Activated naive CD4-positive, alpha-beta T cell treated with anti-CD3 and anti-CD28 coated beads, Interleukin-2, amount 50 U/mL, for 72 hours (primary cell): ENCODE measurements at regions not wholly inside any gene's neighbourhood (a gene's known extent, or its start where the extent isn't known, plus 50 kb on each side); places are given as distances from the start of the nearest gene placed in this dataset.

Experiments used
- ATAC-seq, 2 donors: fragments of 150-1000 bp; cut with Tn5 transposase; 2 replicates each; pipeline ENCODE4 v1.10.0; 2021; ENCODE audit warnings: mild to moderate bottlenecking in 2 of 2, moderate library complexity in 2 of 2
- DNase-seq, 2 donors: peaks; one replicate each; pipeline ENCODE4 v3.0.0; 2021 to 2022; ENCODE audit warnings: low spot score in 2 of 2
- H3K27ac Mint-ChIP-seq, 2 donors: one replicate each; pipeline ENCODE4 v1.8.0; 2022; ENCODE audit warnings: mild to moderate bottlenecking in 2 of 2, mixed read lengths in 2 of 2
- H3K36me3 Mint-ChIP-seq, 2 donors: one replicate each; pipeline ENCODE4 v1.8.0; 2022; ENCODE audit warnings: mixed read lengths in 2 of 2
- H3K9me3 Mint-ChIP-seq, 2 donors: one replicate each; pipeline ENCODE4 v1.8.0; 2022; ENCODE audit warnings: mixed read lengths in 2 of 2

DNA sequence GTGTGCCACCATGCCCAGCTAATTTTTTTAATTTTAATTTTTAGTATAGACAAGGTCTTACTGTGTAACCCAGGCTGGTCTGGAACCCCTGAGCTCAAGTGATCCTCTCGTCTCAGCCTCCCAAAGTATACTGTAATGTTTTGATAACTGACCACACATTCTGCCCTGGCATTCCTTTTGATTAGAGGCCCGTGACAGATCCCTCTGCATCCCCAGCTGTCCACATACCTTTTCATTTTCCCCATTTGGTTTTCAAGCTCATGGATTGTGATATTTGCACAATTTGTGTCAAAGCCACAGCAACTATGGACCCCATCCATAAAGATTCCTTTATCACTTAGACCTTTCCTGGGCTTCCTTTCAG lies 116.8 kb upstream of the ATP1A1 start:
- no peak for ATAC-seq
- H3K9me3 Mint-ChIP-seq = peaks cover 0 to 5% of the 10 kb centered on the region in 2 donors
- peak overlapping the region in 1 of 2 donors; percentile 61 for H3K27ac Mint-ChIP-seq
- H3K36me3 Mint-ChIP-seq = no peaks in the 10 kb centered on the region
- DNase-seq = no peak

DNA sequence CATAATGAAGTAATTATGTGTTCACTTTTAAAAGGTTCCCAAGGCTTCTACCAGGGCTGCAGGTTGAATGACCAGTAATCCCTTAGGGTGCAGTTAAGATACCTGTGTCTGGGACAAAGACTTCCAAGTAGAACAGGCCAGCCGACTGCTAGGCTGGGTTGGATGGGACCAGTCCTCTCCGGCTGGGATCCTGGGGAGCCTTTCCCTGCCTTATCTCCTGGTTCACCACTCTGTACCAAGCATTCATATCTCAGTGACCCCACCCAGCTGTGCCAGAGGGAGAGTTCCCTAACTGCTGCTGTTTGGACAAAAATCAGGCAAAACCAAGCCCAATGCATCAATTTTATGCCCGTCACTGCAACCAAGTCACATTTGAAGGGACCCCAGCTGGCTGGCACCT lies 116.2 kb upstream of the ATP1A1 start:
- no peaks in the 10 kb centered on the region for H3K36me3 Mint-ChIP-seq
- ATAC-seq = no peak
- H3K9me3 Mint-ChIP-seq = peaks cover 0 to 5% of the 10 kb centered on the region in 2 donors

DNA sequence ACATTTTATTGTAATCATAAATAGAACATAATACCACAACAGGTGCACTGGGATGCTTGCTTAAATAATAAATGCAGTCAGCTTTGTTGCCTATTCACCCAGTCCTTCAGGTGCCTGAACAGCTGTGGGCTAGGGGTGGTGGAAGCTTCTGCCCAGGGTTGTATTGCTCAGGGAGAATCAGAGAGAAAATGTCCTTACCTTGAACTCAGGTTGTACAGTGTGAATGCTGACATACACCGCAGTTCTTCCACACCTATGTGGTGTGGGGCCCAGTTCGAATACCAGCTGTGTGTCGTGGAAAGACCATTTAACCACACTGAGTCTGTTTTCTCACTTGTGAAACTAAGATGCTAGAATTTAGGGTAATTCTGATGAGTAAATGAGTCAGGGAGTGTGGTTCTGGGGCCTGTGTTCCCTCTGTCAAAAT lies 115.7 kb upstream of the ATP1A1 start:
- Mint-ChIP-seq H3K27ac (peak overlapping the region in 1 of 2 donors; percentile 25), H3K36me3 (no peaks in the 10 kb centered on the region), H3K9me3 (peaks cover 0 to 5% of the 10 kb centered on the region in 2 donors)
- ATAC-seq (peak; percentile 76 to 91), DNase-seq (peak in 1 of 2 donors; percentile 29)

More for the DNA sequence above, 116.2 kb upstream of the ATP1A1 start:
- no peak for DNase-seq
- no peak overlapping the region for H3K27ac Mint-ChIP-seq

DNA sequence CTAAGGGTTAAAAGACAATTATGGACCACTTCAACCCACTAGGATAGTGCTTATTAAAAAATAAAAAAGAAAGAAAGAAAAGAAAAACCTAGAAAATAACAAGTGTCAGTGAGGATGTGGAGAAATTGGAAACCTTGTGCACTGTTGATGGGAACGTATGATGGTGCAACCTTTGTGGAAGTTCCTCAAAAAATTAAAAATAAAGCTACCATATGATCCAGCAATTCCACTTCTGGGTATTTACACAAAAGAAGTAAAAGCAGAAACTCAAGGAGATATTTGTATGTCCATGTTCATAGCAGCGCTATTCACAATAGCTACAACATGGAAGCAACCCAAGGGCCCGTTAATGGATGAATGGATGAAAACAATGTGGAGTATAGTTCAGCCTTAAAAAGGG lies 115.2 kb upstream of the ATP1A1 start:
- H3K36me3 Mint-ChIP-seq = no peaks in the 10 kb centered on the region
- H3K27ac Mint-ChIP-seq = peak overlapping the region in 1 of 2 donors; percentile 33
- peaks cover 0 to 5% of the 10 kb centered on the region in 2 donors for H3K9me3 Mint-ChIP-seq
- DNase-seq (no peak), ATAC-seq (no peak)

DNA sequence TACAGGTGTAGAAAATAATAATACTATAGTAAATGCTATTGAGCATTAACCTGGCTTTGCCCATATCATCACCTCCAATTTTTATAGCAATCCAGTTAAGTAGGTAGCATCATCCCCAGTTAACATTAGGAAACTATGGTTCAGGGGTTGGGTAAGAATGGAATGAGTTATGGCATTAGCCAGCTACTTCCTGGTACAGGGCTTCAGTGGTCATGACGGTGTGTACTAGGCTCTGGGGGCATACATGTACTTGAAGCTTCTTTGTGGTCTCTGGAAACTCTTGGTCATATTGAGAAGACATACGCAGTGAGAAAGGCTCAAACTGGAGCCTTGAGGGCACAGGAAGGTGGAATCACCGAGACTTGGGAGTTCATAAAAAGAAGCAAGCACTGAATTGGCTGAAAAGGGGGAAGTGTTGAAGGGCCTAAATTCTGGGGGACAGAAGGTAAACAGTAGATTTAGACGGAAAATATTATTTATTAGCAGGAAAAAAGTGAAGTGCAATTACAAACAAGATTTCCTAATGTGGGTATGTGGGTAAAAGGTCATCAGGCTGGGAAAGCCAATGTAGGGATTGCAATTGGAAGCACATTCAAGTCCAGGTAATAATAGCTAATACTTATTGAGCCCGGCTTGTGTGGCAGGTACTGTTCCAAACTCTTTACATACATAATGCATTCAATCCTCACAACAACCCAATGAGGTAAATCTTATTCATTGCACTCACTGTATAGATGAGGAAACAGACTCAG lies 114.2 kb upstream of the ATP1A1 start:
- no peak for DNase-seq

DNA sequence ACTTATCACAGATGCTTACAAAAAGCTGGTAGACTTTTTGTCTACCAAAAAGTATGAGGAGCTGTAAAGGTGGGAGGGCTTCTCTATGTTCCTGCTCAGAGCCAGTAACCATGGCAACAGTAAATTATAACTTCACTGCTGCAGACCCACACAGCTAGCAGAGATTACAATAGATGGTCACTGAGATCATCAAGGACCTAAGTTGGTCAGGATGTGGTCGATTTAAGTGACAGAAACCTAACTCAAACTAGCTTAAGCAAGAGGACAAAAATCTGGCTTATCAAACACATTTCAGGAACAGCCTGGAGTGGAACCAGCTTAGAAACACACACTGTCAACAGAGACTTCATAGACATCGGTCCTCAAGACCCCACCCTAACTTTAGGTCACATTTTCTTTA lies 113.4 kb upstream of the ATP1A1 start:
- peaks cover 0 to 5% of the 10 kb centered on the region in 2 donors for H3K9me3 Mint-ChIP-seq
- no peak for DNase-seq
- no peaks in the 10 kb centered on the region for H3K36me3 Mint-ChIP-seq
- peak; percentile 44 to 45 for ATAC-seq
- no peak overlapping the region for H3K27ac Mint-ChIP-seq

More for the DNA sequence above, 114.2 kb upstream of the ATP1A1 start:
- Mint-ChIP-seq H3K36me3 (no peaks in the 10 kb centered on the region), H3K27ac (no peak overlapping the region), H3K9me3 (peaks cover 0 to 5% of the 10 kb centered on the region in 2 donors)
- ATAC-seq = peak; percentile 15 to 23

DNA sequence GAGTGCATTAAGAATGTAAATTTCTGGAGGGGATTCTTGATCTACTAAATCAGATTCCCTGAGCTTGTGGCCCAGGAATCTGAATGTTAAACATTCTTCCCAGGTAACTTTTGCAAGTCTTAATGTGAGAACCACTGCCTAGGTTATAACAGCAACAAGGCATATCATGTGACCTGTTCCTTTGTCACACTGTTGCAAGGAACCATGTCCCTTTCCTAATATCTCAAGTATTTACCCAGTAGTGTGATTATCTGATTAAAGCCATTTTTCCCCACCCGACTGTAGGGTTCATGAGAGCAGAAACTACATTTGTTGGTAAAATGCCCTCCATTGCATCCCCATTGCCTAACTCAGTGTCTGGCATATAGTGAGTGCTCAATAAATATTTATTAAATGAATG lies 112.9 kb upstream of the ATP1A1 start:
- H3K36me3 Mint-ChIP-seq = no peaks in the 10 kb centered on the region
- H3K9me3 Mint-ChIP-seq = peaks cover 0 to 5% of the 10 kb centered on the region in 2 donors

DNA sequence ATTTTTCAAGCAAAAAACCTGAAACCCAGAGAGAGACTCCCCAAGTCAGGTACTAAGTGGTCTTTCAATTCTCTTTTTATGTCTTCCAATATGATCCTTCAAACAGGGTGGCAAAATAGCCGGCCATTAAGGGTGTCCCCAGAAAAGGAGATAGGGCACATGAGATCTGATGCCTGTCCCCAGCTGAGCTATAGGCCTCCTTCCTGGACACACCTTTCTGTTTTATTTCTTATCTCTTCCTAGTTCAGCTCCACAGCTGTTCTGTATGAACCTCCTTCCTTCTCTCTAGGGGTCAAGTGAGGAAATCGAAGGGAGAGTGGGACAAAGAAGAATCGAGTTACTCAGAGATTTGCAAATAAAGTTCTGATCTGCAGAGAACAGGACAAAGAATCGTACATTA lies 112.4 kb upstream of the ATP1A1 start:
- Mint-ChIP-seq H3K36me3 (no peaks in the 10 kb centered on the region), H3K27ac (no peak overlapping the region), H3K9me3 (peaks cover 0 to 5% of the 10 kb centered on the region in 2 donors)
- ATAC-seq (no peak), DNase-seq (no peak)

More for the DNA sequence above, 112.9 kb upstream of the ATP1A1 start:
- no peak for DNase-seq
- H3K27ac Mint-ChIP-seq = no peak overlapping the region
- ATAC-seq = no peak

DNA sequence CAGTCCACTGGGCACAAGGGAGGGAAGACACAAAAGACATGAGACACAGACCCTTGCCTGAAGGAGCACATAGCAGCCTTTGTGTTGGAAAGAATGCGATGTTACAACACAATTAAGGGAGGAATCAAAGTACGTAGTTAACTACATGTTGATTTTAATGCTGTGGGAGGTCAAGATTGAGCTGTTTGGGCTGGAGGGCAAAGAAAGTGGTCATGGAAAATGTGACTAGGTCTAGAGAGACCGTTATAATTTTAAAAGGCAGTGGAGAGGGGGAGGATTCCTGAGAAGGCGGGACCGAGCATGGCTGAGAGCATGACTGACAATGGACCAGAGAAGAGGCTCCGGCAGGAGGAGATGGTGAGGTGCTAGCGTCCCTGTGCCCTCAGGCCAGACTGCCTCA lies 111.8 kb upstream of the ATP1A1 start:
- Mint-ChIP-seq H3K27ac (no peak overlapping the region), H3K36me3 (no peaks in the 10 kb centered on the region), H3K9me3 (peaks cover 0 to 9% of the 10 kb centered on the region in 2 donors)
- ATAC-seq (no peak), DNase-seq (no peak)

DNA sequence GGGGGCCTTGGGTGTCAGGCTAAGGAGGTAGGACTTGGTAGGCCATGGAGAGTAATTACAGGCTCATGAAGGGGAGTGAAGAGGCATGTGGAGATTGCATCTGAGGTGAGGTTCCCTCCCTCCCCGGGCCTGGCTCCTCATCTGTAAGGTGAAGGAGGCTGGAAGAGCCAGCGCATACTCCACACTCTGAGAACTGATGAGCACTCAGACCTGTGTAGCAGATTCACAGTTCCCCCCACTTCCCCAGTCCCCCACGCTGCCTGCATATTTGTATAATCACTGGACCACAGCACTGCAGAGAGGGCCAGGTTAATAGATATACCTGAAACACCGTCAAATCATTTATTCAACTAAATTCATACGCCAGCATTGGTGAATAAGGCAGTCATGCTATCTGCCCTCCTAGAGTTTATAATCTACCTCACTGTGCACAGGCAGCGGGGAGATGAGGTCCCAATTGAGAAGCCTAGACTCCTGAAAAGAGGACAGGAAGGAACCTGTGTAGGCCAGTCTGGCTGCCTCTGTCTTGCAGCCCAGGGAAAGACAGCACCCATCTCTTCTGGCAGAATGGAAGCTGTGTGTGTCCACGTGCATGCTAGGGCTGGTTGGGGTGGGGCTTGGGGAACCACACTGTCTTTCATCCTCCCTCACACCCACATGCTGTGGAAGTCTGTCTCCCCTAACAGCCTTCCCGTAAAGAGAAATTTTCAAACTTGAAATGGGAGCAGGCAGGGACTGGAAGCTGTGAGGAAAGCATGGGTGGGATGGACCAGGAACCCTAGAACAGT lies 110.6 kb upstream of the ATP1A1 start:
- no peak overlapping the region for H3K27ac Mint-ChIP-seq
- ATAC-seq (no peak), DNase-seq (no peak)
- H3K9me3 Mint-ChIP-seq = peaks cover 0 to 11% of the 10 kb centered on the region in 2 donors
- H3K36me3 Mint-ChIP-seq = no peaks in the 10 kb centered on the region

DNA sequence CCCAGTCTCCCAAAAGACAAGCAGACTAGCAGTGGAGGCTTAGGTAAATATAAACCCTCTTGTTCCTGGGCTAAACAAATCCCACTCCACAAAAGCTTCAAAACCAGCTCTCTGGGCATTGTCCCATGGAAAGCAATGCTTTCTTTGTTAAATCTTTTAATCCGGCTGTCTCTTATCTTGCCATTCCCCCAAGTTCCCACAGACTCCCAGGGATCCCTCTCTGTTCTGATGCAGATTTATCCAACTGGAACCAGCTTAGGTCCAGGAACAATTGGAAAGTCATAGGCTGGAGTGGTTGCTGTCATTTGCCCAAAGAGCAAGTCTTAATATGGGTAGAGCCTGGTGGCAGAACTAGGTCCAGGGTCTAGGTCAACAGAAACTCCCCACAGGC lies 110.1 kb upstream of the ATP1A1 start:
- no peaks in the 10 kb centered on the region for H3K36me3 Mint-ChIP-seq
- no peak overlapping the region for H3K27ac Mint-ChIP-seq
- DNase-seq (no peak), ATAC-seq (no peak)
- H3K9me3 Mint-ChIP-seq = peaks cover 2 to 16% of the 10 kb centered on the region in 2 donors

DNA sequence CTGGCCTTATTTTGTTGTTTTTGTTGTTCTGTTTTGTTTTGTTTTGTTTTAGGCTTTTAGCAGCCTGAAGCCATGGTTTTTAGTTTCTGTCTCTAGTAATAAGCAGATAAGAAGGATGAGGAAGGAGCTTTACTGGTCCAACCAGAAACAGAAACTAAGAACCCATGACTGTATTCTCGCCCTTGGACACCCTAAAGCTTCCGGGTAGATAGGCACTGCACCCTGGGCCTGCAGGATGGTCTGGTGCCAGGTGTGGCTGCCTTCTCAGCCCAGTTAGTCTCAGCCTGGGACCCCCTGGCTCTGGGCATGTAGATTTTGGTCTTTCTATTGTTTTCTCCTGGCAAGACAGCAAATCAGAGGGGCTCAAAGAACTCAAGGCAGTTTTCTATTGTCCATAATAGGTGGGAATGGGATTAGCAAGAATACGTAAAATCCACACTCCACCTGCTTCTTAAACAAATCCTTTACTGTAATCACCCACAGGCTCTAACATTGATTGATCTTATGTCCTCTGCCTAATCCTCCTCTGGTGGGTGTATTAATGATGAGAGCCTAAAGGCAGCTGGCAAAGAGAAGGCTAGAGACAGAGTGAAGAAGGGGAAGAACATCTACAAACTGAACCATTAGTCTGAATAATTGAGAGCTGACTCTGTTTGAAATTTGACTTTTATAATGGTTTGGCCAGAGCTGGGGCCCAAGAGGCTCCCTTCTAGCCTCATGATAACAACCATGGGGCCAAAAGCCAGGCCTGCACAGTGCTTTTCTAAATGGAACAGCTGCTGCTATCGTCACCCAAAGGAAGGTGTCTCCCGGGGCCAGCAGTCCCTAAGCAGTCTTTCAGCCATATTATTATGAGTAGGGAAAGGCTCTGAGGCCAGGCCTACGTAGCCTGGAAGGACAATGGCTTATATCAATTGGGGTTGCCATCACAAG lies 106.8 kb upstream of the ATP1A1 start:
- no peaks in the 10 kb centered on the region for H3K36me3 Mint-ChIP-seq
- H3K9me3 Mint-ChIP-seq = peaks cover 10 to 23% of the 10 kb centered on the region in 2 donors
- H3K27ac Mint-ChIP-seq = no peak overlapping the region
- no peak for ATAC-seq
- DNase-seq = no peak

DNA sequence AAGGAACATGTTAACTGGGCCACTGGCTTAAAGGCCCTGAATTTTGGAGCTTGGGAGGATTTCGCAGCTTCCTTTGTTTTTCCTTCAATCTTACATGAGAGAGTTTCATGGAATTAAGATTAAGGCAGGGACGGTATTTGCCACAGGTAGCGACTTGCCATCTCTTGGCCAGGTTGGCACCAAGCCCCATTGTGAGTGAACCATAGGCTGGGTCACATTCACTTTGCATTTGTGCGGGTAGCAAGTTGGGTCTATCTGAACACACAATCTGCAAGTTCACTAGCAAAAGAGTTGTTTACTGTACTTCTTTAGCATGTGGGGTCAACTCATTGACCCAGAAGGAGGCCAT lies 106.2 kb upstream of the ATP1A1 start:
- peaks cover 10 to 23% of the 10 kb centered on the region in 2 donors for H3K9me3 Mint-ChIP-seq
- no peak for DNase-seq
- no peak overlapping the region for H3K27ac Mint-ChIP-seq
- H3K36me3 Mint-ChIP-seq = no peaks in the 10 kb centered on the region
- no peak for ATAC-seq

DNA sequence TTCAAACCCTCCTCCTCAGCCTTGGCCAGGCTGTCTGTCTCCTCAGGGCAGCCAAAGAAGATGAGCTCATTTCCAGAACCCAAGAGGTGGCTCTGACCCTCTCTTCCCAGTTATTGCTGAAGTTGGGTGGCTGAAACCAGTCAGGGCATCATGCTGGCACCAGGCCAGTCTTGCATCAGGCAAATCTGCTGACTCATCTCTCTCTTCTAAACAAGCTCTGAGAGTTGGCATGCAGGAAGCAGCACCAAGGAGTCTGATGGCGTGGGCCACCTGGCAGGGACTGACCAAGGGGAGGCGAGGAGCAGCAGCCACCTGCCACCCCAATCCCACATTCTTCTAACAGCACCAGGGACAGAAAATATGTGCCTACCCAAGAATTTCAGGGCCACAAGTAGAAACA lies 104.8 kb upstream of the ATP1A1 start:
- H3K36me3 Mint-ChIP-seq = no peaks in the 10 kb centered on the region
- DNase-seq (no peak), ATAC-seq (no peak)
- peaks cover 10 to 23% of the 10 kb centered on the region in 2 donors for H3K9me3 Mint-ChIP-seq
- peak overlapping the region in 1 of 2 donors; percentile 60 for H3K27ac Mint-ChIP-seq

DNA sequence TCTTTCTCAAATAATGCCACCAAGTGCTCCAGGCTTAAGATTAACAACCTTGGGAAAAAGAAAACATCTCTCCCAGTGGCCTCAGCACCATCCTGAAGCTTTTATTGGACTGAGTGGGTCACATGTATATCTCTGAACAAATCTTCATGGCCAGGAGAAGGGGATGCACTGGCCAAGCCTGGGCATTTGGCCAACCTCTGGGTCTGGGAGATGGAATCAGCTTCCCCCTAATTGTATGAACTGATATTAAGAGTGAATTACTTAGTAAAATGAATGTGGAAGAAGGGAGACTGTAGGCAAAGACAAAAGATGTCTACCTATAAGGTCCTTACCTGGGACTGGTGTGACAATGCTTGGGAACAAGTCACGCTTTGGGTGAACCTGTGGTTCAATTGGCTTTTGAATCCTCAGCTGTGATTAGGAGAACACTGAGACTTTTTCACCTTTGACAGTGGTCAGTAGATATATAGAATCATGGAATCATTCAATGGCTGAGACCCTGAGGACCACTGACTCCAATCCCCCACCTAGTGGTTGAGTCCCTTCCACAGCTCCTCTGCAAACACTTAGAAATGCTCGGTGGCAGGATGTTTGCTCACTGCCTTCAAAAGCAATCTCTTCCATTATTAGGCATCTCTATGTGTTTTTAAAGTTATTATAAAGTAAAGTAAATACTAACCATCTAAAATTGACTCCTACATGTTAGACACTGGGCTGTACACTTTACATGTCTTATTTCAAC lies 102.6 kb upstream of the ATP1A1 start:
- no peak for ATAC-seq
- H3K27ac Mint-ChIP-seq = no peak overlapping the region

More for the DNA sequence above, 102.6 kb upstream of the ATP1A1 start:
- H3K36me3 Mint-ChIP-seq = no peaks in the 10 kb centered on the region
- no peak for DNase-seq
- H3K9me3 Mint-ChIP-seq = peaks cover 10 to 23% of the 10 kb centered on the region in 2 donors
